HG03565 (cell line): ENCODE measurements at regions not wholly inside any gene's neighbourhood (a gene's known extent, or its start where the extent isn't known, plus 50 kb on each side); places are given as distances from the start of the nearest gene placed in this dataset.

Experiments used
- ATAC-seq: cut with Tn5 transposase; IDR thresholded peaks from one replicate; pipeline ENCODE4 v1.9.1; 2021; ENCODE audit warnings: mild to moderate bottlenecking, moderate library complexity; ENCODE audit not compliant: unreplicated experiment

DNA sequence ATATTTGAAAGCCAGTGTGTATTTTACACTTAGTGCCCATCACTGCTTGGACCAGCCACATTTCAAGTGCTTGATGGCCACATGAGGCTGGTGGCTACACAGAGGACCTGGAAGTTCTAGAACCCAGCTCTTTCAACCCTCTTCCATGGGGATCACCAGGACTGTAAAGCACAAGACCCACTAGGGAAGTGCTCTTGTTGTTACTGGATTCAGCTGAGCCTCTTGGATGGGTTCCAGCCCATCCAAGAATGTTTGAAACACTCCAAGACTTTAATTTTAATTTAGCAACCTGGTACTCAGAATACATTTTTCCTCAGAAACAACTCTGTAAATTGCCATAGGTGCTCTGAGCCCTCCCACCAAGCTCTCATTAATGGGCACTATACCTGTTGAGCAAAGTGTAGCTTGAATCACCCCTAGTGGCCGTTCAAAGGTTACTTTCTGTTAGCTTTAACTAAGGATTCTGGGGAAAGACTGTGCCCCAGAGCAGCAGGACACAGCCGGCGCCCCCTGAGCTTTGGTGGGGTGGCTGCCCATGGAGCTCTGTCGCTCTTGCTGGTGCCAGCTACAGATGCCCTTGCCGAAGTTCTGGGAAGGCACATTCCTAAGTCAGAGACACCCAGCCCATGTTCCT lies 212.4 kb downstream of the HSD17B3 start:
- ATAC-seq = no peak

DNA sequence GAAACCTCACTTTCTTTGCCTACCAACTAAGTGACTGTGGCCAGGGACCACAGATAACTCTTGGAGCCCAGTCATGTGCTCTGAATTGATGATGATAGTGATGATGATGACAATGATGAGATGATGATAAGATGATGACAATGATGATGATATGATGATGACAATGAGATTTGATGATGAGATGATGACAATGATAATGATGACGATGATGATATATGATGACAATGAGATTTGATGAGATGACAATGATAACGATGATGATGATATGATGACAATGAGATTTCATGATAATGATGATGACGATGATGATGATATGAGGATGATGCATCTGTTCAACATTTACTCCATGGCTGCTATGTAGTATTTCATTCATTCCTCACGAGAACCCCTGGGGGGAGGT lies 213.0 kb downstream of the ERCC6L2 start:
- no peak for ATAC-seq

DNA sequence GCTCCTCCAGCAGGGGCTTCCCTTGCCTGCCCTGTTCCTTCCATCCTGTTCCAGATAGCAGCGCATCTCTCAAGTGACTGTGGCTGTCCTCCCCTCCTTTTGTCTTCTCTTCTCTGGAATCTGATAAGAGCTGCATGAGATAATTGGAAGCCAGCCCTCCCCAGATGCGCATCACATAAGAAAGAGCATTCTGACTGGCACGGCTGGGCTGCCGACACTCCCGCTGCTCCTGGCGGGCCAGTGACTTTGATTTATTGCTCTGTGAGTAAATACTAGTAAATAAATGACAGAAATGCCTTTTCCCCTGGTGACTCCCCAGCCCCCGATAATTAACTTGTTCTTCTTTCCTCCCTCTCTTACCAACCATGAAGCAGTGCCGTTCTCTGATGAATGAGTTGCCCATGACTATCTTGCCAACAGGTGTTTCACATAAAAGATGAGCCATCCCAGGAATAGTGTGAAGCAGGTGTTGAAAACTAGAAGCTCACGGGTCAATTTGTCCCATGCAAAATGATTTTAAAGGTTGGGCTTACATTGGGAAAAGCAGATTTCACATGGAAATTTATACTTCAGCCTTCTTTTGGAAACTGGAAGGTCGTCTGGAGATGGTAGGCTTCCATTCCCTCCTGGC lies 212.3 kb downstream of the ERCC6L2 start:
- ATAC-seq = no peak

DNA sequence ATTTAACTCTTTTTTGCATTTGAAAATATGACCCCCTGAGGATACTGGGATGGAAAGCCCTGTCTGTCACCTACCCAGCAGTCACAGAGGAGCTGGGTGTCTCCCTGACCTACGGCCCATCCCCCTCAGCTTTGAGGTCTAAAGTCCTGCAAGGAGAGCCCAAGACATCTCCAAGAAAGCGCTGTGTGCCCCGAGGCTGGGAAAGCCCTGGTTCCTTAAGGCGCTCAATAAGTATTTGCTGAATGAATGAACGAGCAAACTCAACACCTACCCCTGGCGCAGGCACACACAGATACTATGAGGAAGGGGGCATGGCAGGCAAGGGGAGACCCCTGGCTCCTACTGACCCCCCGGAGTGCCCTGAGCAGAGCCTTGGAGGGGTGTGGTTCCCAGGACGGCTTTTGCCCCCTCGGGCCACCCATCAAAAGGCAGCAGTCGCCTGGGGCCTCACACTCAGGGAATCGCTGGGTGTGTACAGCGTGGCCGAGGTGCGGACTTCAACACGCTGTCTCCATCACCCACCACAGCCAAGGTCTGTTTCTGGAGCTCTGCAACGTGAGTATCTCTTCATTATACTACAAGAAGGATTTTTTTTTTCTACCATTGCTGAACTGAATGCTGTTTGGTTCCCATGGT lies 211.6 kb downstream of the ERCC6L2 start:
- no peak for ATAC-seq

DNA sequence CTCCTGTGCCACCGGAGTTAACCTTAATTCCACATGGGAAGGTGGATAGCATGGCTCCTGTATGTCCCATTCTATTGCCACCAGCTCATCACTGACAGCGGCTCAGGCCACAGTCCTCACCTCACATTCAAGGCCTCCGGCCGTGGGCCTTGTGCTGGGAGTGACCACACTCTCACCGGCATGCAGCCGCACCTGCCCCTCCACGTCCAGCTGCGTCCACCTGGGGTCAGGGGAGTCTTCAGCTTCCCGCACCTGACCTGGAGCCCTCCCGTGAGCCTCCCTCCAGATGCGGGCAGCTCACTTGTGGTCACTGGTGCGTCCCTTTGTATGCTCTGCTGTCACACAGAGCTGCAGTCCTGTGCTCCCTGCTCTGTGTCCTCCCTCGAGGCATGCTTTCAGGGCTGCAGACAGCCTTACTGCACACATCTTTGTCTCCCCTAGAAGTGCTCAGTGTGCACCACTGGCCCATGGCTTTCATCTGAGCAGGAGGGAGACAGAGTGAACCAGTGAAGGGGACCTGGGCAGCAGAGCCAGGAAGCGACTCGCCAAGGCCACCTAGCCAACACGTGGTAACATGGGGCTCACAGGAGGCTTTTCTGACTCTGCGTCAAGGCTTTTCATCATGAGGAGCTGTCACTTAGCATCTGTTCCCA lies 210.1 kb downstream of the ERCC6L2 start:
- ATAC-seq = no peak

DNA sequence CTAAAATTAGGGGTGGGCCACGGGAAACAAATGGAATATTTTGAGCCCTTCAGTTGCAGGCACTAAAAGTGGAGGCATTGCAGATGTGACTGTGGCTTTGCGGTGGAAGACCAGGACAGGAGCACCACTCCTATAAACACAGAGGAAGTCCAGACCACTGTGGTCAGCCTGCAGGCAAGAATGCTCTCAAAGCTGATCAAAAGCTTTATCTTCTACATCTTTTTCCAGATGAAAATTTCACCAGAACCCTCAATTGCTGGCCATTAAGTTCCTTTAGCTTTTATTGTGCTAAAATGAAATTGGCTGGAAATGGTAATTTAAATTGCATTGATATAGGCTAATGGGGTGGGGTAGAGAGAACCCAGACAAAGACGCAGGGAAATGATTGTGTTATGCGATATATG lies 208.8 kb downstream of the ERCC6L2 start:
- no peak for ATAC-seq

DNA sequence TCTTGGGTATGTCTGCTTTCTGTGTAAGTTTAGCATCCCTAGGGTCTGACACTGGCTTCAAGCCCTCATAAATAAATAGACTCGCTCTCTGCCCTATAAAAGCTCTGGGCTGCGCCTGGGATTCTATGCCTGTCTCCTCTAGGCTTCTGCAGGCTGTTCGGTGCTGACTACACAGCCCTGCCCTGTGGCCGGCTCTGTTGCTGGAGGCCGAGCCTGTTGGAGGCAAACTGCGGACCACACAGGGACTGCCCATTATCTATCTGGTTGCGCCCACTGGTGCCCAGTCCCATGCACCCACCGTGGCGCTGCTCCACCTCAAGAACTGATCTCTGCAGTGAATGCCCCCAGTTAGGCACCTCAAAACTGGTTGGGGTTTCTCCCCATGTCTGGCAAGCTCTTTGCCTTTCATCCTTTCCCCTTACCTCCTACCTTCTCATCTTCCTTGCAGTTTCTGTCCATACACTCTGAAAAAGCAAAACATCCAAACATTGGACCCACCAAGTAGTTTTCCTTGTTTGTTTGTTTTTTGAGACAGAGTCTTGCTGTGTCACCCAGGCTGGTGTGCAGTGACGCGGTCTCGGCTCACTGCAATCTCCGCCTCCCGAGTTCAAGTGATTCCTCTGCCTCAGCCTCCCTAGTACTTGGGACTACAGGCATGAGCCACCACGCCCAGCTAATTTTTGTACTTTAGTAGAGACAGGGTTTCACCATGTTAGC lies 207.2 kb downstream of the ERCC6L2 start:
- no peak for ATAC-seq

DNA sequence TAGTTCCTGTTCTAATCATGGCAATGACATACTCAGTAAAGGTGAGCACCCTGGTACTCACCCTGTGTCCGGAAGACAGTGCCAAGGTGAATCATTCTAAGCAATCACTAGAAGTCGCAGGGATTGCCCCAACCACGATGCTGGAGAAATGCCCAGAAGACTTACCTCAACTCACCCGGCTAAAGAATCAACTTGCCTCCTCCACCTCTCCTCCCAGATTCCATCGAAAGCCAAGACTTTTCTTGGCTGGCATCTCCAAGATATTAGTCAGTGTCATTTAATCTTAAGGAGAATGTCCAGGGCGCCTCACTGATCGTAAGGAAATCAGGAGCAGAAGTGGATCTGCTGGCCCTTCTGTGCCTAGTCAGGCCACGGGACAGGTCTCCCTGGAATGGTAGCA lies 204.9 kb downstream of the ERCC6L2 start:
- ATAC-seq = no peak

DNA sequence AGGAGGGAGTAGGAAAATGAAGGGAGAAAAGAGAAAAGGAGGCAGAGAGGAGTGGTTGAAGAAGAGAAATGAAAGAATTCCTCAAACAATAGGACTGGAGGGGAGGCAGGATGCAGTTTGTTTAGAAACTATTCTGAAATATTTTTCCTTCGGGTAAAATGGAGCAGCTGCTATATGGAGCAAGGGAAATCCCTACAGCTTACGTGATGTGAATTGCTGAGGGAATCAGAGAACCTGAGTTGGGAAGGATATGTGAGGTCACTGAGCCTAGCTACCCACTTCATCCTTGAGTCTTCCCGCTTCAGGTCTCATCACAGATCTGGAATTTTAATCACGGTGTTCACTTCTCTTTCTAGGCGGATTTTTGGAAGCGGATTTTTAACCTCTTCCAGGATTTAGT lies 204.3 kb downstream of the ERCC6L2 start:
- no peak for ATAC-seq

DNA sequence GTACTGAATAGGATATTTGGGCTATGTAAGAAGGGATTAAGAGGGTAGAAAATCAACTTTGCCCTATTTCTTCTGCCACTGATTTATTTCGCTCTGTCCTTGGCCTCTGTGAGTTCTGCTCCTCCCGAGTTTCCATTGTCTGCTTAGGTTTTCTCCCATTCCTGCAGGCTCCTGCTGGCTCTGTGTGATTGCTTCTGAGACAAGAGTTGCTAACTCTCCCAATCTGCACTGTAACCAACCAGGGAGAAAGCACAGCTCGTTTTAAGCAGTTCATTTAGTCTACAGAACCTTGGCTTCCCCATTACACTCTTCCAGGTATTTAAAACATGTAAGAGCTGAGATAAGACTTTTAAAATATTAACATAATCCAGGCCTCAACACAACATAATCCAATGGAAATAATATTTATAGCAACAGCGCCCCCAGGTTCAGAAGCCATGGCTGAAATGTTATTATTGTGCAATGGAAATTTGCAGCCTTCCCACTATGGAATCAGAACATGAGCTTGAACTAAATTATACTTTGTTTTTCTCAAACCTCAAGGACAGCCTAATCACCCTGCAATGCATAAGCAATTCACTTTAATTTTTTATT lies 203.5 kb downstream of the ERCC6L2 start:
- ATAC-seq = no peak

DNA sequence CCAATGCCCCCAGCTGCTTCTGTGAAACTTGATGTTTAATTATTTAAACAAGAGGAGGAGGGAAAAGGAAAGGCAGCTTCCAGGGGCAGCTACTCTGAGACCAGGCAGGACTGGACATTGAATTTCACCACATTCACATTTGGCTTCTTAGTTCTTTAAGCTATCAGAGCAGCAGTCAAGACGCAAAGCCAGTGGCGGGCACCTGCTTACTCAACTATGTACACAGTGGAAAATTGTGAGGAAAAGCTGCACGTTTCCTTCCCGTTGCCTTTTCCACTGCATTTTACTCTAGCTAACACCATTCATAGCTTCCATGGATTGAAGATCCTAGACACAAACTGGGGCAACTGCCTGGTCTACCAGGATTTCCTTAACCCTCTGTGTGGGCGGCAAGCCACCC lies 200.3 kb downstream of the ERCC6L2 start:
- no peak for ATAC-seq

DNA sequence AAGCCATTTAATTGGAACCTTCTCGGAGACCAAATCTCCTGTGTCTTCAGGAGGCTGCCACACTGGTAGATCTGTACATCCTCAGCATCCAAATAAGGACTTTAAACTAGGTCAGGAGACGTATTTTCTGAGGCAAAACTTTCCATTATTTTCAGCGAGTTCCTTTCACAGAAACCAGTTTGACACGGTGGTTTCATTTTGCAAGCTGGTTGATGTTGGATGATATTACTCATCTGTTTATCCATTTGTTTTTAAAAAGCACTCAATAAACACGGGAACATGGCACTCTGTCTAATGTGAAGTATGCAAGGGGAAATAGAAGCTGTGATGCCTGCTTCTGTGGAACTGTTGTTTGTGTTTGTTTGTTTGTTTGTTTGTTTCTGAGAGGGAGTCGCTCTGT lies 199.6 kb downstream of the ERCC6L2 start:
- no peak for ATAC-seq

DNA sequence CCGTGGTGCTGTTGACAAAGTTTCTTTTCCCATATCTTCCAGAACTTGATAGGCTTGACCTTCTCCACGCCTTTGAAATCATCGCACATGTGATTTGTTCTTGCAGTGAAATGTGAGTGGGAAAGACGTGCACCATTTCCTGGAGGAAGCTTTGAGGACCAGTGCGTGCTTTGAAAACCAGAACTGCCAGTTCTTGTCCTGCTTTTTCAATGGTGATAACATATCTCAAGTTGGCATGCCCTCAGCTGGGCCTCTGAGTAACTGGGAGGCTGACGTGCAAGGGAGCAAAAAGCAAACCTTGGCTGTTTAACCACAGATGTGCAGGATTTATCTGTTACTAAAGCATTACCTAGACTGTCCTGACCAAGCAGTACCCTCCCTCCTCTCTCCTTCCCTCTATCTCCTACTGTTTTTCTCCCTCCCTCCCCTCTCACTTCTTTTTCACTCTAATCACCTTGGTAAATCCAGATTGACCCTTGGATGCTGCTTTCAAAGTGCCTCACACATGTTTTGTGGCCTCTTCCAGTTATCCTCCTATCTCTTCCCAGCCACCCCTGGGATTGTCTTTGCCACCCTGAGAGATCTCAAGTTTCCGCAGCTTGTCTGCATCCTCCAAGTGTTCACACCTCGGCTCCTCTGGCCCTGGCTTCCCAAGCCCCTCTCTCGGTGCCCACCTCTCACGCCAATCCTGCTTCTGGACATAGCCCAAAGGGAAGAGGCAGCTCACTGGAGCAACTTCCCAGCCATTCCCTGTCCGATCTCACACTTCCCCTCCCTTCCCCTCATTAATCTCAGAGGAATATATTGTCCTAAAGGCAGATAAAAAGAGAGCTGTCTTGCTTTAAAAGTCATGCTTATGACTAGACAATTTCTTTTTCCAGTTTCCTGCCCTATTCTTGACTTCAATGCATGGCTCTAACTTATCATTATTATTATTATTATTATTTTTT lies 198.3 kb downstream of the ERCC6L2 start:
- ATAC-seq = no peak

DNA sequence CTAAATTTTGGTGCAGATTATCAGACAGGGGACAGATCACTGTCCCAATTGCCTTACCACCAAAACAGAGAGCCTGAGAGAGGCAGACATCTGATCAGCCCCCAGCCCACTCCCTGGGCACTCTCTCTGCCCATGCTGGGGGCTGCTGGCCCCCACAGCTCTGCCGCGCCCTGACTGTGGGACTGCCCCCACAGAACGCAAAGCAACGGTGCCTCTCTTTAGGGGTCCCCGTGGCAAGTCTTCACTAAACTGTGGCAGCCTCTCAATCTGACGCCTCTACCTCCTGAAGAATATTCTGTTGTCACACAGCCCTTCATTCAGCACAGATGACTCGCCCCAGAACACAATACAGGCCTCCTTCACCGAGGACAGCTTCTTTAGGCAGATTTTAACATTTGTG lies 197.4 kb downstream of the ERCC6L2 start:
- no peak for ATAC-seq

DNA sequence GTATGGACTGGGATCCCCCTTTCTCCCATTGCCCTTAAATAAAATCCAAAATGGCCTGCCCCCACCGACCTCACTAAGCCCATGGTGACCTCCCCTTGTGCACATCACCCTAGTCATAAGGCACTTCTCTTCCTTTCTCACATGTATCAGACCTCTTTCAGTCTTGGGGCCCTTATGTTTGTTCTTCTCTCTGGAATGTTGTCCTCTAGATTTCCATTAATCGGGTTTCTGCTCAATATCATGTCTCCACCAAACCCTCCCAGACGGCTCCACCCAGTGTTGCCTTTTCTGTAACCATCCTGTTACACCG lies 196.3 kb downstream of the ERCC6L2 start:
- ATAC-seq = no peak

DNA sequence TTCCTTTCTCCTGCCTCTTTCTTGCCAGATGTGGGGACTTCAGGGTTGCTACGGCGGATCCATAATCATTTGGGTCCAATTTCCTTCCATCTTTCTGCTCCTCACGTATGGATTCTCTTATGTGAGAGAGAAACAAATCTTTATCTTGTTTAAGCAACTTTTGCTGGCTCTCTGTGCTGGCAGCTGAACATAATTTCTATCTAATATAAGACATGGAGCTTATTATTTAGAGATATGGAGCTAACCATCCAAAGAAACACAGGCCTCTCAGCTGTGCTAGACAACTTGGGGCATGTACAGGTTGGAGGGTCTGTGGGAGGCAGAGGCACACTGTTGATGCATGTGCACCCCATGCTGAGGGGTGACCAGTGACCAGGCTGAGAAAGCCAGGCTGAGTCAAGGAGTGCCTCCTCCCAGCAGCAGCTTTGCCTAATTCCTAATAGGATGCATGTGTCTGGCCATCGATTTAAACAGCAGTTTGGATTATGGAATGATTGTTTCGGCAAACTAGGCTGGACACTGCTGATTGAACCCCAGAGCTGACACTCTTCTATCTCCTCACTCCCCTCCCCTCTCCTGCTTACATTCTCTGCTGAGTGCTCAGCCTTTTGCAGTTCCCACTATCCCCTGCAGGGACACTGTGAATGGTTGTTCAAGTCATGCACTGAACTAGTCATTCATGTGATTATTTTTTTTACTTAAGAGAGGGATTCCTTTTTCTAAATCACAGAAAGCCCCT lies 195.8 kb downstream of the ERCC6L2 start:
- no peak for ATAC-seq

DNA sequence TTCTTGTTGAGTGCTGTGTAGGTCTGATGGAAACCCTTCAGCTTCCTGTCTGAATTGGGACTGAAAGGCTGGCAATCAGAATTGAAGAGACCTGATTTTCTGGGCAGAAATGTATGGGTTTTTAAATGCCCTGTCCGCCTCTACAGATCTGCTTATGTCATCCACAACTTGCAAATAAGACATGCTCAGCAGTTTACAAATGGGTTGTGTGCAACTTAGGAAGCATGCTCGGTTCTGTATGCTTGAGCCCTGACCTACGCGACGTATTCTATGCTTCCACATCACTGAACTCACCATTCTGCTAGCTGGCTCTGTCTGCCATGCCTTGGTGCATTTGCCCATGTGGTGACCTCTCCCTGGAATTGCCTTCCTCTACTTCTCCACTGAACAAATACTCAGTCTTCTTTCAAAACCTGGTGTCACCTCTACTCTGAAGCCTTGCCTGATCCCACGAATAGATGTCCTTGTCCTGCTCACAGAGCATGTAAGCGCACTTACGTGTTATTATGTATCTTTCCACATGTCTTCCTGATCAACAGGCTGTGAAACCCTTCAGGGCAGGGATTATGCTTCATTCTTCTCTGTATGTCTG lies 194.2 kb downstream of the ERCC6L2 start:
- ATAC-seq = no peak

DNA sequence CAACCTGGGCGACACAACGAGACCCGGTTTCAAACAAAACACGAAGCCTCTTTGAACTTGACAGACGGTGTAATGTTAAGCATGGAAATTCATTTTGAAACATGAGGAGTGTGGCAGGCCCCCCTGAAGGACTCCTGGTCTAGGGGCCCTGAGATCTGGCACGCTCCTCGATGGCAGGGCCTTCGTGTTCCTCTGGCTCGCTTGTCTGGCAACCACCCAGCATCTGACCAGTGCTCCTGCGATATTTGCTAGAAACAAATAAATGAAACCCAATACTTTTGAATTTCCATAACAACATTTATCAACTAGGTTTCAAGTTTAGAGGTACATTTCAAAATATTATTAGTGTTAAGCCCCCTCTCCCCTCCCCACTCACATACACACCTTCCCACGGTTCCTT lies 193.0 kb downstream of the ERCC6L2 start:
- ATAC-seq = no peak

DNA sequence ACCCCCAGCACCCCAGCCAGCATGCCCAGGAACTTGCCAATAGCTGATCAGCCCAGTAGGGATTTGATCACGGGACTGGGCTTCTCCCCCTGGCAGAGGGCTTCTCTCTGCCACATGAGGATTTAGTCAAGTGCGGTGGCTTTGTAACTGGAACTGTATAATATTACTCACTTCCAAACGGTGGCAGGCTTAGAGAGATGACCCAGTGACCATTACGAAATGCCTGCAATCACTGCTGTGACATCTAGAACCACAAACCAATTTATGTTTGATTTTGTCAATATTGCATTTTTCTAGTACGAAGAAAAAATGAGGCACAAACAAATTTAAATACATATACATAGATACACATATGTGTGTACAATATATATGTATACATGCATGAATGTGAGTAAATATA lies 192.1 kb downstream of the ERCC6L2 start:
- no peak for ATAC-seq
